ENCODE measurements at regions not wholly inside any gene's neighbourhood (a gene's known extent, or its start where the extent isn't known, plus 50 kb on each side); places are given as distances from the start of the nearest gene placed in this dataset.
A peak's percentile ranks its signal among the peaks of the same experiment; 100 is the strongest.

DNA sequence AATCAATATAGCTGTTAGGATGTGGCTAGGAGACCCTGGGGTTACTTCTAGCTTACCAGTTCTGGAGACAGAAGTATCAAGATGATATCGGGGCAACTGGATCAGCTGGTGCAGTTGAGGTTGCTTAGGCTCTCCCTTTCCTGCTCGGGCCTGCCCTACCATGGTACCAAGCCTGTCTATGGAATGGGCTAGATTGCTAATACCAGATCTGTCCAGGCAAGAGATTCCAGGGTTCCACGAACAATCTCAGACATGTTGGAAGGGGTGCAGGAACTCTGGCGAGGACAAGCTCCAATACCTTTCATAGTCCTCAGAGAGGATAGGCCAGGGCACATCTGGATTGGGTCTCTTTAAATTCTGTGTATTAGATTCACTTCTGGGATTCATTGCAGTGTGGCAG is 53.8 kb downstream of the ADM start:
- no peak for FAIRE-seq

DNA sequence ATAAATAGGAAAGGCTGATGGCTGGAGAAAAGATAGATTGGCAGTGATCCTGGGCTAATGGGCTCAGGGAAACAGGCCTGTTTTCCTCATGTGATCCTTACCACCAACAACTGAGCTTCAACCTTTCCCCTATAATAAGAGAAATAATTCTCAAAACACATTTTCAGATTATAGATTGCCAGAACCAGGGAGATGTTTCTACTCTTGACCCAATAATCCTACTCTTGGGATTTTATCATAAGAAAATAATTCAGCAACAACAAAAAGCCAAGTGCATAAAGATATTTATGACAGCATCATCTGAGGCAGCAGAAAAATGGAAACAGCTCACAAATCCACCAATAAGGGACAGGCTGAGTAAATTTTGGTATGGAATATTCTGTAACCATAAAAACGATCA is 54.3 kb downstream of the ADM start:
- DNase-seq (ENCODE audit: low spot score), result no peak
- FAIRE-seq, result no peak

More for the DNA sequence above, 53.8 kb downstream of the ADM start:
- no peak for DNase-seq (ENCODE audit: low spot score)

- FAIRE-seq, result no peak
- no peak for DNase-seq (ENCODE audit: low spot score)
Observed at GRCh38 chr11:10360835-10361234, 56.0 kb downstream of the ADM start.

DNA sequence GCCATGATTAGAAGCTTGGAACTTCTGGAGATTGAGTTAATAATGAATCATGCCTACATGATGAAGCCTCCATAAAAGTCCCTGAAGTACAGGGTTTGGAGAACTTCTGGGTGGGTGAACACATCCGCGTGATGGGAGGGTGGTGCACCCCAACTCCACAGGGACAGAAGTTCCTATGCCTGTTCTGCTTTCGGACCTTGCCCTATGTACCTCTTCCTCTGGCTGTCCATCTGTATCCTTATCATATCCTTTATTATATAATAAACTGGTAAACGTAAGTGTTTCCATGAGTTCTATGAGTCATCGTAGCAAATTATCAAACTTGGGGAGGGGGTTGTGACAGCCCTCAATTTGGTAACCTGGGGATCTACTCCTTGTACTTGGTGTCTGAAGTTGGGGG is 60.2 kb downstream of the ADM start:
- DNase-seq (ENCODE audit: low spot score) (no peak), FAIRE-seq (no peak)

GRCh38 chr11:10366568-10367331 is 61.9 kb downstream of the ADM start:
- DNase-seq (ENCODE audit: low spot score) (peak; percentile 76), FAIRE-seq (no peak)

DNA sequence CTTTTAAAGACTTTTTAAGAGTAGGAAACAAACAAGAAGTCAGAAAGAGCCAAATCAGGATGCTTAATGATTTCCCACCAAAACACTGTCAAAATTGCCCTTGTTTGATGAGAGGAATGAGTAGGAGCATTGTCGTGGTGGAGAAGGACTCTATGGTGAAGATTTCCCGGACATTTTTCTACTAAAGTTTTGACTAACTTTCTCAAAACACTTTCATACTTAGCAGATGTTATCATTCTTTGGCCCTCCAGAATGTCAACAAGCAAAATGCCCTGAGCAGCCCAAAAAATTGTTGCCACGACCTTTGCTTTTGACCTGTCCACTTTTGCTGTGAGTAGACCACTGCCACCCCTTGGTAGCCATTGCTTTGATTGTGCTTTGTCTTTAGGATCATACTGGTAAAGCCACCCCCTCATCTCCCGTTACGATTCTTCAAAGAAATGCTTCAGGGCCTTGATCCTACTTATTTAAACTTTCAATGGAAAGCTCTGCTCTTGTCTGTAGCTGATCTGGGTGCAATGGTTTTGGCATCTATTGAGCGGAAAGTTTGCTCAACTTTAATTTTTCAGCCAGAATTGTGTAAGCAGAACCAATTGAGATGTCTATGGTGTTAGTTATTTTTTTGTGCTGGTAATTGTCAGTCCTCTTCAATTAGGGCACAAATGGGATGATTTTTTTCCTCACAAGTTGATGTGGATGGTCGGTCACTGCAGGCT is 67.2 kb downstream of the ADM start:
- no peak for FAIRE-seq
- DNase-seq (ENCODE audit: low spot score), result no peak

DNA sequence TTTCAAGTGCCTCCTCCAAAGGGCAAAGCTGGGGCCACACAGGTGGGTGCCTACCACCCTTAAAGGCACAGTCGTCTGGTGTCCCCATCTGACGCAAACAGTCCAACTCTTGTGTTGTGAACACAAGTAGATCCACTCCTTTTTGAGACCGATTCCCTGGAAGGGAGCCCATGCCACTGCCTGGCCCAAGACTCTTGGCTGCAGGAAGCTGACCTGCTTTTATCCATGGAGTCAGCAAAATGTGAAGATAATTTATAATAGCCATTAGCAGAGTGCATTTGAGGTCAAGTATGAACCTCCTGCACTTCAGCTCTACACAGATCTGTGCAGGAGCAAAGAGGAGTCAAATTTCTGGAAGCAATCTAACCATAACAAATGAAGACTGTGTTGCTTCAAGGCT is 68.5 kb downstream of the ADM start:
- FAIRE-seq (no peak), DNase-seq (ENCODE audit: low spot score) (no peak)

GRCh38 chr11:10373929-10374328 is 69.1 kb downstream of the ADM start:
- DNase-seq (ENCODE audit: low spot score) (no peak), FAIRE-seq (no peak)

GRCh38 chr11:10374386-10374785 is 69.5 kb downstream of the ADM start:
- DNase-seq (ENCODE audit: low spot score), result no peak
- no peak for FAIRE-seq

DNA sequence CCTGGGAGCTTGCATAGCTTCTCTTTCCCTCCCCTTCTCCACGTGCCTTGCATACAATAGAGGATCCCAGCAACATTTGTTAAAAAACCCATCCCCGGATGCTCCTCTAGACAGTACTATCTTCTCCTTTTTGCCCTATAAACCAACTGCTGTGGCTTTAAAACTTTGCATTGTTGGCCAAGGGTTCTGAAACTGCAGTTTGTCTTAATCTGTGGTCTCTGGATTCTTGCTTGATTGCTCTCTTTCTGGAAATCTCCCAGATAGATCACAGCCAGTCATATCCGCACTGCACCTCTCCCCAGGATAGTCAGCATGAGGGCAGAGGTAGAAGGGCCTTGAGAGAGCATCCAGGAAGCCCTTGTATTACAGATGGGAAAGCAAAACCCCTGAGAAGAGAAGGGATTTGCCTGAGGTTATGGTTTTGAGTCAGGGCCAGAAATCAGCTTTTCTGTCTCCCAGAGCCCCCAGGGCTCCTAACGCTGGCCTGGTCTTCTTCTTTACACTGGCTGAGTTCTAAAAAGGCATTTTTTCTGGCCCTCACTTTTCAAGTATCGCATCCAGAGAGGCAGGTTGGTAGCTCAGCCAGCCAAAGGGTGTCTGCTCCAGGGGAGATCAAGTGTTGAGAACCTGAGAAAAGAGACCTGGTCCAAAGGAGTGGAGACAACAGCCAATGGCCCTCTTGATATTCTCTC is 70.6 kb downstream of the ADM start:
- DNase-seq (ENCODE audit: low spot score), result no peak

DNA sequence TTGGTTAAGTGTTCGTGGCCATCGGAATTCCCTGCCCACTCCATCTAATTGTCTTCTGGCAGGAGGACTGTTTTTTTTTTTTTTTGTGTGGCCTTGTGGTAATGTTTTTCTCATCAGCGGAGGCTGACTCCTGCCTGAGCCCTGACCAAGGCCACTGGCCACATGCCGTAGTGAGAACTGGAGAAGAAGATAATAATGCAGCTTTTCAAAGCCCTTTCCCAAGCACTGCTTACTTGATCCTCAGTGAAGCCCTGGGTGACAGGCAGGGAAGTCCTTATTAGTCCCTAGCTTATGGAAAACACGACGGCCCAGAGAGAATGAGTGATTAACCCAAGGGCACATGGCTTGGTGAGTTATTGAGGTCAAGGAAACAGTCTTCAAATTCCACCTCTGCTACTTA is 71.2 kb downstream of the ADM start:
- FAIRE-seq (no peak), DNase-seq (ENCODE audit: low spot score) (no peak)

More for the DNA sequence above, 70.6 kb downstream of the ADM start:
- FAIRE-seq, result no peak

DNA sequence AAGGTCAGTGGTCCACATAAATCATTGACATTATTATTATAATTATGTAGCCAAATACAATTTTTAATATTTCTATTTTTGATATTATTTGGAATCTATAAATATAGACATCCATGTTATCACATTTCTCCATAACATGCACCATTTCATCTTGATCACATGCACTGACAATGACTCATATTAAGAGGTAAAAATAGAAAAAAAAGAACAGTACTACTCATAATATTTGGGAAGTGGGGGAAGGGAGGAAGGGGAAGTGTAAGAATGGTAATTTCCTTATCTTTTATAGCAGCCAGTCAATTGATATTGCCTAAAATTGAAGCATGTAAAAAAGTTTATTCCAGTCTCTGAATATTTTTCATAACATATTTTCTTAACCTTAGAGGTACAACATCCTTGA is 72.3 kb downstream of the ADM start:
- FAIRE-seq (no peak), DNase-seq (ENCODE audit: low spot score) (no peak)

GRCh38 chr11:10378362-10378761 is 73.5 kb downstream of the ADM start:
- DNase-seq (ENCODE audit: low spot score), result no peak
- FAIRE-seq, result no peak

DNA sequence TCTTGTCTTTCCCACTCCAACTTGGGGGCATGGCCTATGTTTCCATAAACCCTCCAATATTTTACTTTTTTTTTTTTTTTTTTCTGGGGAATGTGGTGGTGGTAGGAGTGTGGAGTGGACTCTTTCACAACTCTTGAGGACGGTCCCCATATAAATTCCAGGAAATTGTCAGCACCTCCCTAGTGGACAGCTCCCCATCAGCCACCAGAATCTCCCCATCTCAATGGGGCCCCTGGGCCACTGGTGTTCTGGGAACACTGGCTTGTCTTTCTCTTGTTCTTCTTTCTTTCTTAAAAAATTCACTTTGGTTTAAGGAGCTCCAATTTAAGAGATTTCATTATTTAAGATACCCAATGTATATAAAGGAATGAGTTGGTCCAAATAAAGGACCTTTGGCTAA is 74.1 kb downstream of the ADM start:
- no peak for FAIRE-seq
- peak; percentile 40 for DNase-seq (ENCODE audit: low spot score)

DNA sequence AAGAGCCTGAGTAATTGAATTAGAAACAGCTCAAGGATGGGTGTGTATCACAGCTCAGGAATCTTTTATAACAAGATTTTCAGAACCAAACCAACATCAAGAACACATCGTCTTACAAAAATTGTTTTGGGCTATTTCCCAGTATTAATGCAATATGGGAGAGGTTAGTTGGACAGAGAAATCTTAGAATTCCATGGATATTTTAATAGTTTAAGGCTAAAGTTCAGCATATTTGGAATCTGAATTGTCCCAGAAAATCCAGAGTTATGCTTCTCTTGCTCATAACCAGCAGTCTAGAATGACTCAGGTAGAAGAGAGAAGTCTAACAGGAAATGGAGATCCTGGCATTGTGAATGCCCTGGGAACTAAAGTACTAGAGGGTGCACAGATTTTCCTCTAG is 74.6 kb downstream of the ADM start:
- FAIRE-seq, result no peak

GRCh38 chr11:10379871-10380568 is 75.0 kb upstream of the AMPD3 start:
- DNase-seq (ENCODE audit: low spot score), result no peak
- FAIRE-seq, result no peak

More for the DNA sequence above, 74.6 kb downstream of the ADM start:
- DNase-seq (ENCODE audit: low spot score), result no peak

GRCh38 chr11:10380921-10381320 is 74.1 kb upstream of the AMPD3 start:
- DNase-seq (ENCODE audit: low spot score) (no peak), FAIRE-seq (no peak)

GRCh38 chr11:10381736-10382135 is 73.3 kb upstream of the AMPD3 start:
- FAIRE-seq, result no peak
- DNase-seq (ENCODE audit: low spot score), result no peak

DNA sequence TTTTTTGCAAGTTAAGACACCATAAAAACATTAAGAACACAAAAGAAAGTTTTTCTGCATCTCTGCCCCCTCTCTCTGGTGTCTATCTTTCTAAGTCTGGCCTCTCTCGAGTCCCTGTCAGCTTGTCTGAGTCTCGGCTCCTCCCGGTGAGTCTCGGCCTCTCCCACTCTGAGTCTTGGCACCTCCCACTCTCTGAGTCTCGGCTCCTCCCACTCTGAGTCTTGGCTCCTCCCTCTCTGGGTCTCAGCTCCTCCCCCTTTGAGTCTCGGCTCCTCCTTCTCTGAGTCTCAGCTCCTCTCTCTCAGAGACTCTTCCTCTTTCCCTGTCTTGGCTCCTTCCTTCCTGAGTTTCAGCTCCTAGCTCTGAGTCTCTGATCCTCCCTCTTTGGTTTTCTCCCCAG is 72.5 kb upstream of the AMPD3 start:
- peak; percentile 20 for DNase-seq (ENCODE audit: low spot score)
- no peak for FAIRE-seq

DNA sequence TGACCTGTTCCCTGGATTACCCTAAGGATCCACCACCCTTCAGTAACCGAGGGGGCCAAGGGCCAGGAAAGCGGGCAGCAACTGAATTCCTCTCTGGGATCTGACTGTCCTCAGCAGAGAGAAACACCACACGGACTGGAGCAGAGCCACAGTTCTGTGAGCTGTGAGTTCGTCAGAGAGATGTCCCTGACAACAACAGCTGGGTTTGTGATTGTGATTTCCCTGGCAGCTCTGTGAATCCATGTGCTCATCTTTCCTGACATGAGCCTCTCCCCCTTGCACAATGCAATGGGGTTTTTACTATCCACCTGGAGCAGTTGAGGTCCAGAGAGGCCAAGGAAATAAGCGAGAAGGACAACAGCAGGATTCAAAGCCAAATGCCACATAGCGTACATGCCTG is 69.4 kb upstream of the AMPD3 start:
- FAIRE-seq (peak; percentile 65), DNase-seq (ENCODE audit: low spot score) (no peak)

GRCh38 chr11:10386361-10386760 is 68.7 kb upstream of the AMPD3 start:
- DNase-seq (ENCODE audit: low spot score) (no peak), FAIRE-seq (no peak)

GRCh38 chr11:10386861-10387205 is 68.2 kb upstream of the AMPD3 start:
- no peak for FAIRE-seq
- no peak for DNase-seq (ENCODE audit: low spot score)

All from urothelium cell line (cell line).